HG03097 (cell line): ENCODE measurements at regions not wholly inside any gene's neighbourhood (a gene's known extent, or its start where the extent isn't known, plus 50 kb on each side); places are given as distances from the start of the nearest gene placed in this dataset.
"Not testable (repeated sequence)": the region's sequence is repeated elsewhere in the genome, so short reads cannot be mapped to it uniquely, and the experiment has no call there.

Experiments used
- ATAC-seq: cut with Tn5 transposase; IDR thresholded peaks from one replicate; pipeline ENCODE4 v1.9.1; 2021; ENCODE audit not compliant: unreplicated experiment, low FRiP score

DNA sequence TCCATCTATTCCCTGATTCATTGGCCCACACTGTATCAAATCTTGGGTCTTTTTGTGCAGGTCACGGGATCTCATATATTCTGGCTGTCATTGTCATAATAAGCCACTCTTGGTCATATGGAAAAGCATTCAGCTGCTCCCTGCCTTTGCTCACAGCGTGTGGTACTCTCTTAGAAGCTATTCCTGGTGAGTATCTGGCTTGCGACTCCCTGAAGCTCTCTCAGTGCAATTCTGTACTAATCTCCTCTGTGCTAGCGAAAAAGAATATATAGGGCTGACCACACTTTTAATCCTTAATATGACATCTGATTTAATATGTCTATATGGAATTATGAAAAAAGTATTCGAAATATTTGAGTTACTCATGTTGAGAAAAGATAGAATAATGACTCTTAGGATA lies 440.8 kb upstream of the GBE1 start:
- ATAC-seq: no peak

DNA sequence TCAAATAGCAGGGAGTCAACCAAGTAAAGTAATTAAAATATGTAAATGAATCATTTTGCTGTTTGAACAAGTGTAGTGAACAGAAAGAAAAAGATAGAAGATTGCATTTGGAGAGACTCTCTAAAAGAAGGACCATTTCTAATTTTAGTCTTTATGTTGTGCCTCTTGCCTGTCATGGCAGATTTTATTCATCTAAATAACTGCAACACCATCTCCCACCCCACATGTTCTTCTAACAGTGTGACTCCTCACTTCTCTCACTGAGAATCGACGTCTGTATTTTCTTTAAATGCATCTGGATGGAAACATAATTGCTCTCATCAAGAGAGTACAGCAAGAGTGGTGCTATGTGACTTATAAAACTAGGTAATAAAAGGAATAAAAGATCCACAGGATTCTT lies 439.9 kb upstream of the GBE1 start:
- ATAC-seq: no peak

DNA sequence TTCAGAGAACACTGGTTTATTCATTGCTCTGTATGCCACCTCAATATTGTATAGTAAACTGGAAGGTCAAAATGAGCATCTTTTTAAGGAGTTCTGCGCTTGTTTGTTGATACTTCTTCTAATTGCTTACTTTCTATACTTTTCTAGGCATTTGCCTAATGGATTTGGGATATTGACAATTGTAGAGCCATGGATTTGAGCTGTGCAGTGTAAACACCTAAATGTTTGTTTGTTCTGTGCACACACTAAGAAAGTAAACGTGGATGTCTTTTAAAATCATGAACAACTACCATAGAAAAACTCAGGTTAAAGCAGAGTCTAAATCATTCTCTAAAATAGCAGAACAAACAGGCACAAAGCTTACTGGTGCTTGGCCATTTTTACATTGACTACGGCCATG lies 436.6 kb upstream of the GBE1 start:
- ATAC-seq: no peak

DNA sequence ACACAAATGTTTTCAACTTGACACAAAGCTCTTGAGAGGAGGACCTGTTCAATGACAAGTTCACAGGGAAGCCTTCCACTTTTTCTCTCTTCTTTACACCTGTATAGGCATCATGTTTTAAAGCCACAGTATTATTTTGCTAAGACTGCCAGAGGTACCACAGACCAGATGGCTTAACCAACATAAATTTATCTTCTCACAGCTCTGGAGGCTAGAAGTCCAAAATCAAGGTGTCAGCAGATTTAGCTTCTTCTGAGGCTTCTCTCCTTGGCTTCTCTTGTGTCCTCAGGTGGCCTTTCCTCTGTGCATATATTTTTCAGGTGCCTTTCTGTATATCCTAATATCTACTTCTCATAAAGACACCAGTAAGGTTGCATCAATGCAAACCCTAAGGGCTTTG lies 435.2 kb upstream of the GBE1 start:
- ATAC-seq: no peak

GRCh38 chr3:82194870-82195269 lies 433.4 kb upstream of the GBE1 start:
- no peak for ATAC-seq

DNA sequence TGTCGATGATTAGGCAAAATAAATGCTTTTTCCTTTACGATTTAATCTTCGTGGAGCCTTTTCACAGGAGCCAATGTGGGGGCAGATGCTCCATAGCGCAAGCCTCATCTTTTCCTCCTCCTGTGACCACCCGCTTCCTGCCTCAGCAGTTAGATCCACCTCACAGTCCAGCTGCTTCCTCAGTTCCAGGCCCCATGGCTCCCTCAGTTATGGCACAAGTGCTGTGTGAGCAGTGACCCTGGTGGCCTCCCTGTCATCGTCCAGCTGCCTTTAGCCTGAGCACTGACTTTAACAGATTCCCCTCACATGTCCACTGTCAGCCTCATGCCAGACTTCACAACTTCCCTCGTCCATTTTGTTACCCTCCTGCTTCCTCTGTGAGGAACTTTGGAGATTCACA lies 424.6 kb upstream of the GBE1 start:
- no peak for ATAC-seq

DNA sequence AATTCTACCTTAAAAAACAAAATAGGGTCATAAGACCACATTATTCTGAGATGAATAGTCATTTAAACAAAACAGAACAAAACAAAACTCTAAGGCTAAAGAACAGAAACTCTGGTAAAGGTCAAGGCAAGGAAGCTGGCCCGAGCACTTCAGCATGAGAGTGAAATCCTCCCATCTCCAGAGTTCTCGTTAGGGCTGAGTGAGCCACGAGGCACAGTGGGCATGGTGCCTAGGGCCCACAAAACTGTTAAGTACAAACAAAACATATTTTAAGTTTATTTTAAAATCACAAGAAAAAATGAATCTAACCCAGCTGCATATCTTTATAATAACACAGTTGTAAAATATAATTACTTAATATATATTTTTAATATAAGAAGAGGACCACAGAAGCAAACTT lies 417.8 kb upstream of the GBE1 start:
- ATAC-seq: no peak

GRCh38 chr3:82178291-82178690 lies 416.8 kb upstream of the GBE1 start:
- ATAC-seq: no peak

DNA sequence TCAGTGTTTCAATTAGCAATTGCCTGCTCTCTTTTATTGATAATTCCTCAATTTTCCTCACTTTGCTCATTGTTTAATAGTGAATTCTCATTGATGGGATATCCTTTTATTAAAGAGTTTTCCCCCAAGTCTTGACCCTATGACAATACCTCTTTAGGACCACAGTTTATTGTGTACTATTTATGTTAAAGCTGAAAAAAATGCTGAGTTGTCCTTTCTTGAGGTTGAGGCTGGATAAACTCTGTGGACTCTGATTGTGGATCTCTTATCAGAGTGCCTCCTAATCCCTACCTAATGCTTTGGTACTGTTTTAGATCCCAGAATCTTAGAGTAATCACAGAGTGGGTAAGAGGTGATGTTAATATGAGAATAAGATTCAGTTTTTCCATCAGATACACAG lies 416.3 kb upstream of the GBE1 start:
- ATAC-seq: no peak

DNA sequence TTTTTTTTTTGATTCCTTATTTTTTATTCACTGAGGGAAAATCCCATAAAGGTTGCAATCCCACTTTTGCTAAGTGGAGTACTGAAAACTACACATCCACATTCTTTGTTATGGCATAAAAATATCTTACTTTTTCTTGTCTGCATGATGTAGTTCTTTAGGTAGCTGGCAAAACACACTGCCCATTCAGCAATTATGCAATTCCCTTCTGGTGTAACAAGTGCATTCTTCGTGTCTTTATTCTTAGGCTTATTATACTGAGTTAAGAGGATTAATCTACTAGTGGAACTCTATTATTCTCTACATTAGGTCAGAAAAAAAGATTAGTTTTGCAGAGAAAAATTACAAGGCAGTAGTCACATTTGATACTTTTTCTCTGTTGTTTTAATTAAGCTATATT lies 403.8 kb upstream of the GBE1 start:
- no peak for ATAC-seq

DNA sequence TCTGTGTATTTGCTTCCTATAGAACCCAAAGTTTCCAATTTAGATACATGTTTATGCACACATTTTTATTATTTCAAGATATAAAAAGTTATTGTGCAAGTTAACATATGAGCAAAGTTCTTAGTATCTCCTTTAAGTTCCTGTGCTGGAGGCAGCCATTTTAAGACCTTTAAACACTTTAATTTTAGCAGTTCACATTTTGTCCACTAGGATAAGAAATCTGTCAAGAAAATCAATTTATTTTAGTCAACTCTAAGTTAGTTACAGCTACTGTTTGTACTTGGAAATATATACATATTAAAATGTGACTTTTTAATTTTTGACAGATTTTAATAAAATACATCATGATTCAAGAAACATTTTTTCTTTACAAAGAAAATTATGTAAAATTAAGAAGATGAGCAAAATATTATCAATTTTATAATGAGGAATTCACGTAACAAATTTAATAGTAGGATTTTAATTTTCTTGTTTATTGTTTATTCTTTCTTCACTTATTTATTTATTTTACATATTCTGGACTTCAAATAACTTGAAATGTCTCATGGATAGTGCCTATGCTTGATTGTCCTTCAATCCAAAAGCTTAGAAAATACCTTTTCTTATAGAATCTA lies 402.6 kb upstream of the GBE1 start:
- no peak for ATAC-seq

GRCh38 chr3:82157952-82158351 lies 396.5 kb upstream of the GBE1 start:
- no peak for ATAC-seq

DNA sequence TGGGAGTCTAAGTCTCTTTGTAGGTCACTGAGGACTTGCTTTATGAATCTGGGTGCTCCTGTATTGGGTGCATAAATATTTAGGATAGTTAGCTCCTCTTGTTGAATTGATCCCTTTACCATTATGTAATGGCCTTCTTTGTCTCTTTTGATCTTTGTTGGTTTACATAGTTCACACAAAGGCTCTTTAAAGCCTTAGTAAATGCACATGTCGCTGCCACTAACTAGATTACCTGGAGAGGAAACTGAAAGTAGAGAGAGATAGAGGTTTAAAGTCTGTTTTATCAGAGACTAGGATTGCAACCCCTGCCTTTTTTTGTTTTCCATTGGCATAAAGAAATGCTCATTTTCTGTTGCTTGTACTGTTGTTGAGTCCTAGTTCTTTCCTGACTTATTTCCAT lies 392.4 kb upstream of the GBE1 start:
- not testable (repeated sequence) for ATAC-seq

DNA sequence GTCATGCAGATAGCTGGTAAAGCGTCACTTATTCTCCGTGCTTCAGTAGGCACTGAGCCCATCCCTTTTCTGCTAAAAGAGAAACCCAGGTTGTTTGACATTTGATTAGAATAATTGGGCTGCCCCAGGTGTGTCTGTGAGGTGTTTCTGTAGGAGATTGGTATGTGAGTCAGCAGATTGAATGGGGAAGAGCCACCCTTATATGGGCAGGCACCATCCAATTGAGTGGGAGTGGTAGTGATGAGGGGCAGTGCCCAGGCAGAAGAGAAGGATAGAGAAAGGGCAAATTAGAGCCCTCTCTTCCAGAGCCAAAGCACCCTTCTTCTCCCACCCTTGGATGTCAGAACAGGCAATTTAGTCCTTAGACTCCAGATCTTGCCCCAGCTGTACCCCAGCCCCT lies 384.3 kb upstream of the GBE1 start:
- no peak for ATAC-seq

GRCh38 chr3:82144811-82145210 lies 383.4 kb upstream of the GBE1 start:
- no peak for ATAC-seq

DNA sequence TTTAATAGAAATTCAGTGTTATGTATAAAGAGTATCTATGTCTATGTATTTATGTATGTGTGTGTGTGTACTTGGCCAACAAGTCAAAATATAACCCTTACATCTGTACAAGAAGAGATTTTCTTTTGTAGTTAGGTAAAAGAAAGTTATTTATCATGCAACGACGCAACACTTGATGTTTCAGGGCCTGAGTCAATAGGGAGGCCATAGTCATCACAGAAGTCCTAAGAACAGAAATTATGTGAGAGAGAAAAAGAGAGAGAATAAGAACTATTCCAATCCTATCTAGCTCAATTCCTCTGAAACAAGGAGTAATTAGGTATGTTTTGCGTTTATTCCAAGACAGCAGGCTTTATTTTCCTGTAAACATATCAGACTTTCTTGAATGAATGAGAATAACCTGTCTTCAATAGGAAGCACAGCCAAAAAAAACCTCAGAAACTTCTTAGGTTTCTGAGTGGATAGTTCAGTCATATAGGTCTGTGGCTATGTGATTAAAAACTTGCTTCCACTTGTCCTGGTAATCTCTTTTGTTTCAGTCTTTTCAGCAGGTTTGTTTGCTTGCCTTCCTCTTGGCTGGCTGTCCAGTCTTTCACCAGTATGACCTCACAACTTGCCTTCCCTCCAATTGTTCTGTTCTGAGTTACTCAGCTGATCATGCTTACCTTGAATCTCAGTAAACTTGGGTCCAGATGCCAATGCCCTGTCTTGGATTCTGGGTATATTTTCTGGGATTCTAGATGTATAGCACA lies 382.4 kb upstream of the GBE1 start:
- no peak for ATAC-seq

DNA sequence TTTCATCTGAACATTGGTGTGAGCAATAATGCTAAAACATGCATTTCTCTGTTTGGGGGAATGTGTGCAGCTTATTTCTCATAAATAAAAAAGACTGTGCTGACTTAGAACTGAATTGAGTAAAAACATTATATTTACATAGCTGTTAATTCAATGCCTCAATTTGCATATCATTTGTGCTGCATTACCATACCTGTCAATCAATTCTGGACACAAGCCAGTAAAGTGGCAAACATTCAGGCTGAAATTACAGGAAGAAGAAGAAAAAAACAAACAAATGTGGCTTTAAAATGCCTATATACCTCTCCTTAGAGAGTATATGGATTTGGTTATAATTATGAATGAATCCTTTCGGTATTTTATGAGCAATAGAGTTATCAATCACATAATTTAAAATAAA lies 380.1 kb upstream of the GBE1 start:
- ATAC-seq: no peak

DNA sequence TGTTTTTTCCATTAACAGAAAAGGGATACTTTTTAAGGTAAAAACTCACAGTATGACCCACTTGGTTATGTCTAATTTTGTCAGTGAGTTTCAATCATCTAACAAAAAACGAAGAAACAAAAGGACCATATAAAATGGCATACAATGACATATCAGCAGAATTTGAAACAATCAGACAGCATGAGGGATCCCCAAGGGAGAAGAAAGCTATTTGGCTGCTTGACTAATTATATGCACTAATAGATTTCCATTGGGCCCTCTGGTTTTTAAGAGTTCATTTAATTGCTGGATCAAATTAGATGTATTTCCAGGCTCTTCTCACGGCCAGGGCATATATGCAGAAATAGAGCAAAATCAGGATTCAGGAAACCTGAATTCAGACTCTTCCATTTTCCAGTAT lies 376.4 kb upstream of the GBE1 start:
- ATAC-seq: no peak

DNA sequence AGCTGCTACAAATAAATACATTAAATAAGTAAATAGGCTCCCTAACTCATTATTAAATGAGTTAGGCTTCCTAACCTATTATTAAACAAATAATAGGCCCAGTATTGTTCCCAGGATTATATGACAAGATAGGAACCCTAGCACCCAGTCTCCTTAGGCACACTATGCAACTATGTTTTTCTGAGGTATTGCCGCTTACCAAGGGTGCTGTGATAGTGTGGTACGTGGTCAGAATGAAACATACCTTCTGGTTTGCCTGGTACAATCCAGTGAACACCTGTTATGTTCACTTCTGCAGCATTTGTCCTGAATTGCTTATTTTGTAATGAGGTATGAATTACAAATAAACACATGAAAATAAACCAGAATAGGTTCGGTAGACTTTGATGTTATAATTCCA lies 375.6 kb upstream of the GBE1 start:
- no peak for ATAC-seq

DNA sequence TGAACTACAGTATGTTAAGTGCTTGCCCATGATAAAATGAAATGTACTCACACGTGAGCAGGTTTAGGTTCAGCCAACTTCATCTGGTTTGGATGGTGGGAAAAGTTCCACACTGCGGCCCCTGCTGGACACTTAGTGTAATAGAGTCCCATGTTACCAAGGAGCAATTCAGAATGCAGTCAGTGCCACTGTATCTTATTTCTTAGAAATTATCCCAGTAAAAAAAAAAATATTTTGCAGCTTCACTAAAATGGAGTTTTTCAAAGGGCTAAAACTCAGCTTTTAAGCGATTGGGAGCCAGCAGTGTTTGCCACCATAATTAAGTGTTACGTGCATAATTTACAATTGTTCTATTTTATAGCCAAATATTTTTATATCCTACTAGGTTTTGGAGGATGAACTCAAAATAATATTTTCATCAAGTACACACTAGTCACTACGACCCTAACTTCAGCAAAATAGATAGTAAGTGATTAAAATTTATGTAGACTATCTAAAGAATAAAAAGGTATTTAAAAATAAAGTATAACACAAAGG lies 371.7 kb upstream of the GBE1 start:
- ATAC-seq: peak; percentile 84

DNA sequence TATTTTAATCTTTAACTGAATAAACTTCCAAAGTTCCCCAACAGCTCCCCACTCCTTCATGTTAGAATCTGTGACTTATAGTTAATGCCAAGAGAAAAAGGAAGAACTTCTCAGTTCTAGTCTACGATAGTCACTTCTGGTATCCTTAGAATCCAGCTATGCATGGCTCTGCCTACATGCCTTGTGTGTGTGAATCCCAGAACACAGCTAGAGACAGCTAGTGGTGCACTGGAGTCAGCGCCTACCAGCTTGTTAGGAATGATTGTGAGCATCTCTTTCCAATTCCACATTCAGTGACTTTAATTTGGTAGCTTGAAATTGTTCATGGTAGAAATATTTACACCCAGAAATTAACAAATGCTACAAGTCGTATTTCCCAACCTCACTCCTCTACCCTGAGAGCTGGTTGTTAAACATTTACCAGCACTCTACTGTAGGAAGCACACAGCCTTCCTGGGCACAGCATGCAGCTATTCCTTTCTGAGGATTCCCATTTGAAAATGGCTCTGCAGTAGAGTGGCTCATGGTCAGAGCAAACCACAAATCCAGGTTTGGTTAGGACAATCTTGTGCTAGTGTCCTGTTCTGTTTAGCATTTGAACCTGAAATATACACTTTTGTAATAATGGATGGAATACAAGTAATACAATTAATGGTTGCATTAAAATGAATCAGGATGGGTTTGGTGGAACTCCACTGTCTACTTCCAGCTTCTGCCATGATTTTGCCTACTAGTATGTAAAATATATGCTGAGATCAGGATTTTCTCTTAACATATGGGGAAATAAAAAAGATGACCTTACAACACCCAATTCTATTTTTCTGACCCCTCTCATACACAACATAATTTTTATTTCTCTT lies 371.0 kb upstream of the GBE1 start:
- no peak for ATAC-seq
